ENCODE measurements at regions not wholly inside any gene's neighbourhood (a gene's known extent, or its start where the extent isn't known, plus 50 kb on each side); places are given as distances from the start of the nearest gene placed in this dataset.

DNA sequence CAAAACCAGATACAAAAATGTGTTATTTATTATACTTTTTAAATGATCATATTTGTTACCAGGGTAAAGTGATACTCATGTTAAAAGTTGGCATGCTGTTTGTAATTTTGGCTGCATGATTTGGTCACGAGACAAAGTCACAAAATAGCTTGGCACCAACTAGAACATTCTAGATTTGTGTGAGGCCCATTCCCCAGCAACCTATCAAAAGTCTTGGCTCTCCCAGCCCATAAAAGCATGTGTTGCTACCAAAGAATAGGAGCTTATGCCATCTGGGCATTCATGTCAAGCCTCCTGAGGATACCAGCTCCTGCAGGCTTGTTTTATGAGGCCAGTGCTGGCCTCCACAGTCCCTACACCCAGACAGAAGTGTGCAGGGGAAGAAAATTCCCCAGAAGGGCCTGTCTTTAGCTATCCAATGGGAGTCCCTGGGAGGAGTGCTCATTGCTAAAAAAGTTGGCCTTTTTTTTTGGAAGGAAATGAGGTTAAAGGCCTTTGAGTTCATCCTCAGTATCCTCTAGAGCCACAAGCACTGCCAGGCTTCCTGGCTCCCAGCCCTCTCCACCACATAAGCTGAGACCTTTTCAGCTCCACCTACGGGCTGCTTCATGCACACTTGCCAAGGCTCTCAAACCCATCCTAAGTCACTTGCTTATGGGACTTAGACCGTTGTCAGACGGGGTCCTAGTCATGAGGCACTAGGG is 211.9 kb upstream of the EOLA2 start:
- TF ChIP-seq CTCF (IDR thresholded peaks at IDR 0.05), result no peak
- no peak for TF ChIP-seq POLR2A (IDR thresholded peaks at IDR 0.05)
- no peak for TF ChIP-seq POLR2AphosphoS5 (IDR thresholded peaks at IDR 0.05)
